Transverse colon (tissue), 4 donors: ENCODE measurements at regions not wholly inside any gene's neighbourhood (a gene's known extent, or its start where the extent isn't known, plus 50 kb on each side); places are given as distances from the start of the nearest gene placed in this dataset.
"Not testable (repeated sequence)": the region's sequence is repeated elsewhere in the genome, so short reads cannot be mapped to it uniquely, and the experiment has no call there.

Source experiments
- DNase-seq: peaks from one replicate; pipeline ENCODE4 v3.0.0-alpha.2; 2019
- H3K27ac ChIP-seq, 4 donors: fragments of 200-600 bp; sonication (generic); 2 replicates each; pipeline ENCODE4 v1.5.1; 2016 to 2018; ENCODE audit warnings: inconsistent platforms in 4 of 4
- H3K27me3 ChIP-seq: fragments of 200-600 bp; sonication (generic); 2 replicates; pipeline ENCODE4 v1.5.1; 2017; ENCODE audit warnings: inconsistent platforms
- H3K36me3 ChIP-seq, 4 donors: fragments of 200-600 bp; sonication (generic); 2 replicates each; pipeline ENCODE4 v1.5.1; 2017 to 2019; ENCODE audit warnings: inconsistent platforms in 4 of 4
- H3K4me1 ChIP-seq, 4 donors: fragments of 200-600 bp; sonication (generic); 2 replicates each; pipeline ENCODE4 v1.5.1; 2017 to 2020; ENCODE audit warnings: inconsistent platforms in 4 of 4
- H3K4me3 ChIP-seq, 4 donors: fragments of 200-600 bp; sonication (generic); 1 replicate in 1 of 4; 2 replicates in 3 of 4; pipeline versions ENCODE4 v1.5.1 to v1.6.1; 2017 to 2019; ENCODE audit warnings: inconsistent platforms in 4 of 4
- H3K9me3 ChIP-seq, 2 donors: fragments of 200-600 bp; sonication (generic); 2 replicates each; pipeline ENCODE4 v1.5.1; 2017 to 2019; ENCODE audit warnings: inconsistent platforms in 2 of 2
- CTCF ChIP-seq, 5 experiments: fragments of 200-600 bp in 3 of 5; fragments of 450-650 bp in 2 of 5; sonication (generic) in 3 of 5; IDR thresholded peaks; 1 replicate in 2 of 5; 2 replicates in 3 of 5; pipeline ENCODE4 v1.5.1; 2016 to 2017; ENCODE audit warnings: antibody characterized with exemption in 5 of 5, inconsistent platforms in 3 of 5, mild to moderate bottlenecking in 2 of 5, moderate library complexity in 1 of 5
- EP300 ChIP-seq: sonication (generic); formaldehyde crosslinking; IDR thresholded peaks from one replicate; pipeline ENCODE4 v1.6.1; 2017; ENCODE audit warnings: antibody characterized with exemption, low read depth
- POLR2A ChIP-seq: fragments of 450-650 bp; IDR thresholded peaks from one replicate; pipeline ENCODE4 v1.6.1; 2016; ENCODE audit warnings: antibody characterized with exemption, mild to moderate bottlenecking, moderate library complexity
- POLR2AphosphoS5 ChIP-seq, 3 donors: sonication (generic); formaldehyde crosslinking; IDR thresholded peaks; one replicate each; pipeline ENCODE4 v1.6.1; 2016; ENCODE audit warnings: antibody characterized with exemption in 3 of 3
- WGBS, 2 donors: methylation state at CpG; one replicate each; pipeline ENCODE4 v1.1.5; 2018; ENCODE audit warnings: low coverage in 1 of 2; 5-methylcytosine and 5-hydroxymethylcytosine counted together
- in situ Hi-C, 4 donors: fragments of 200-750 bp; cut with MboI; loops; one replicate each; pipeline versions ENCODE4 v1.15.0 to v1.15.1; 2017; ENCODE audit warnings: low sequenced_read_pairs in 3 of 4, low pct_ligation_motif_present in 1 of 4, low pct_unique_long_range_greater_than_20kb in 1 of 4
- intact Hi-C: fragments of 100-400 bp; cut with DNase I; formaldehyde crosslinking; loops from one replicate; pipeline ENCODE4 v1.15.1; 2023; ENCODE audit warnings: low total_unique reads

GRCh38 chr4:126661194-126661593 lies 971.6 kb upstream of the INTU start:
- Histone ChIP-seq H3K9me3 (no peaks in the 10 kb centered on the region), H3K4me1 (no peaks in the 10 kb centered on the region), H3K27ac (no peak overlapping the region), H3K36me3 (no peaks in the 10 kb centered on the region), H3K4me3 (no peak overlapping the region), H3K27me3 (no peaks in the 10 kb centered on the region)
- in situ Hi-C loops (no loop called here), intact Hi-C loops (no loop called here)
- DNase-seq = no peak
- TF ChIP-seq EP300 (no peak), POLR2AphosphoS5 (IDR thresholded peaks at IDR 0.05) (no peak)

DNA sequence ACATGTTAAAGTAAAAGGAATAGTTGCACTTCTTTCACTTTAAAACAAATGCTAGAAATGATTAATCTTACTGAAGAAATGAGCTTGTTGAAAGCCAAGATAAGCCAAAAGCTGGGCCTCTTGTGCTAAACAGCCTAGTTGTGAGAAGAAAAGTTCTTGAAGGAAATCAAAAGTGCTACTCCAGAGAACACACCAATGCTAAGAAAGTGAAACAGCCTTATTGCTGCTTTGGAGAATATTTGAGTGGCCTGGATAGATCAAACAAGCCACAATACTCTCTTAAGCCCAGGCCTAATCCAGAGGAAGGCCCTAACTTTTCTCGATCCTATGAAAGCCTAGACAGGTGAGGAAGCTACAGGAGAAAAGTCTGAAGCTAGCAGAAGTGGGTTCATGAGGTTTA lies 967.9 kb upstream of the INTU start:
- intact Hi-C loops (no loop called here), in situ Hi-C loops (no loop called here)
- TF ChIP-seq EP300 (no peak), CTCF (IDR thresholded peaks at IDR 0.05) (no peak), POLR2A (no peak), POLR2AphosphoS5 (IDR thresholded peaks at IDR 0.05) (no peak)
- Histone ChIP-seq H3K9me3 (no peaks in the 10 kb centered on the region), H3K4me1 (no peaks in the 10 kb centered on the region), H3K36me3 (no peaks in the 10 kb centered on the region), H3K27ac (no peak overlapping the region), H3K27me3 (no peaks in the 10 kb centered on the region), H3K4me3 (no peak overlapping the region)
- DNase-seq = no peak
- 86% methylated on average over 1 of the region's 1 CpG; no CpG with 5 or more reads in 1 of the 2 donors for WGBS, 2 donors

DNA sequence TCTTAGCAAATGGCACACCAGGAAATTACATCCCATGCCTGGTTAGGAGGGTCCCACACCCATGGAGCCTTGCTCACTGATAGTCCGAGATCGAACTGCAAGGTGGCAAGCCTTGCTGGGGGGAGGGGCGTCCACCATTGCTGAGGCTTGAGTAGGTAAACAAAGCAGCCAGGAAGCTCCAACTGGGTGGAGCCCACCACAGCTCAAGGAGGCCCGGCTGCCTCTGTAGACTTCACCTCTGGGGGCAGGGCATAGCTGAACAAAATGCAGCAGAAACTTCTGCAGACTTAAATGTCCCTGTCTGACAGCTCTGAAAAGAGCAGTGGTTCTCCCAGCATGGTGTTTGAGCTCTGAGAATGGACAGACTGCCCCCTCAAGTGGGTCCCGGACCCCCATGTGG lies 962.7 kb upstream of the INTU start:
- H3K27me3 ChIP-seq, H3K36me3 ChIP-seq, in situ Hi-C loops, intact Hi-C loops, H3K4me3 ChIP-seq, H3K27ac ChIP-seq, H3K9me3 ChIP-seq, DNase-seq, H3K4me1 ChIP-seq: not testable (repeated sequence)
- WGBS, 2 donors = 76% methylated on average over 4 of the region's 5 CpGs; no CpG with 5 or more reads in 1 of the 2 donors

GRCh38 chr4:126678618-126679017 lies 954.1 kb upstream of the INTU start:
- DNase-seq = no peak
- no peaks in the 10 kb centered on the region for H3K4me1 ChIP-seq
- intact Hi-C loops = no loop called here
- 28 to 35% methylated on average over 2 of the region's 2 CpGs for WGBS, 2 donors
- H3K27ac ChIP-seq = no peak overlapping the region
- H3K4me3 ChIP-seq = no peak overlapping the region
- no peaks in the 10 kb centered on the region for H3K27me3 ChIP-seq
- in situ Hi-C loops = no loop called here
- TF ChIP-seq POLR2AphosphoS5 (IDR thresholded peaks at IDR 0.05) (no peak), POLR2A (no peak), CTCF (IDR thresholded peaks at IDR 0.05) (no peak), EP300 (no peak)
- H3K36me3 ChIP-seq = no peaks in the 10 kb centered on the region
- H3K9me3 ChIP-seq = no peaks in the 10 kb centered on the region

DNA sequence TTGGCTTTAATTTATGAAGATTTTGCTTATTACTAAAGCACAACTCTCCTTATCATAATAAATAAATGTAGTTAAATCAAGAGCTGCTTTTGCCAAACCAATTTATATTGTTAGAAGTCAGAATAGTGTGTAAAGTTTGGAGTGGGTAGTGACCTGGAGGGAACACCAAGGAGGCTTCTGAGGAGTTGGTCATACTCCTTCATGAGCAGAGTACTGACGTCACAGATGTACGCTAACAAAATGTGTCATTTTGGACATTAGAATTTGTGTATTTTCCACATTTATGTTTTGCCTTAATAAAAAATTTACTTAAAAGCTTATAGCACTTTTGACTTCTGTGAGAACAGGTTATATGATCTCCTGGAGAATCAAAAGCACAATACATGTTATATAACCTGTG lies 953.5 kb upstream of the INTU start:
- no peaks in the 10 kb centered on the region for H3K9me3 ChIP-seq
- no peak for DNase-seq
- no peaks in the 10 kb centered on the region for H3K4me1 ChIP-seq
- TF ChIP-seq POLR2AphosphoS5 (IDR thresholded peaks at IDR 0.05) (no peak), CTCF (IDR thresholded peaks at IDR 0.05) (no peak), EP300 (no peak), POLR2A (no peak)
- H3K36me3 ChIP-seq = no peaks in the 10 kb centered on the region
- intact Hi-C loops = no loop called here
- no peak overlapping the region for H3K4me3 ChIP-seq
- WGBS, 2 donors = 25 to 75% methylated on average over 2 of the region's 2 CpGs
- in situ Hi-C loops = no loop called here
- no peaks in the 10 kb centered on the region for H3K27me3 ChIP-seq
- H3K27ac ChIP-seq = no peak overlapping the region
